Neural progenitor cell (in vitro differentiated cells): ENCODE measurements at regions not wholly inside any gene's neighbourhood (a gene's known extent, or its start where the extent isn't known, plus 50 kb on each side); places are given as distances from the start of the nearest gene placed in this dataset.

Experiments
- EZH2phosphoT487 ChIP-seq: fragments of 200-600 bp; sonication (generic); IDR thresholded peaks from 2 replicates; pipeline ENCODE4 v1.6.1; 2017; ENCODE audit warnings: antibody characterized with exemption
- TF ChIP-seq, protein P1 (sequence below): fragments of 200-600 bp; sonication (generic); IDR thresholded peaks from 2 replicates; pipeline ENCODE4 v1.5.1; 2017; ENCODE audit warnings: antibody characterized with exemption, mild to moderate bottlenecking

DNA sequence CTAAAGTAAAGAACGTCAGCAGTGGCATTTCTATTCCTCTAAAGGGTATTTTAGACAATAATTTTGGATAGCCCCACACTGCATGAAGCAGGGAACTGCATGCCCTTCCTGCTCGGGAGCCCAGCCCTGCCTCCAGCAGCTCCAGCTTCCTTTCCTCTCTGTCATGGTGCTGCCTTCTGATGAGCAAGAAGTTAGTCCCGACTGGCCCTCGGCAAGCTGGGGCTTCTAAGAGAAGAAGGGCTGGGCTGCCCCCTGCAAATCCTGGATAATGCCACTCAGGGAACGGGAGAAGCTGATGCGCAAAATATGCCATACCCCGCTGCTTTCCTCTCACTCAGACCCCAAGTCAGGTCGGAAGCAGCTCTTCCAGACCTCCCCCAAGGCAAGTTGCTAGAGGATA, 296.4 kb downstream of the ETS1 start:
- TF ChIP-seq EZH2phosphoT487, result no peak
- TF ChIP-seq, protein P1, sequence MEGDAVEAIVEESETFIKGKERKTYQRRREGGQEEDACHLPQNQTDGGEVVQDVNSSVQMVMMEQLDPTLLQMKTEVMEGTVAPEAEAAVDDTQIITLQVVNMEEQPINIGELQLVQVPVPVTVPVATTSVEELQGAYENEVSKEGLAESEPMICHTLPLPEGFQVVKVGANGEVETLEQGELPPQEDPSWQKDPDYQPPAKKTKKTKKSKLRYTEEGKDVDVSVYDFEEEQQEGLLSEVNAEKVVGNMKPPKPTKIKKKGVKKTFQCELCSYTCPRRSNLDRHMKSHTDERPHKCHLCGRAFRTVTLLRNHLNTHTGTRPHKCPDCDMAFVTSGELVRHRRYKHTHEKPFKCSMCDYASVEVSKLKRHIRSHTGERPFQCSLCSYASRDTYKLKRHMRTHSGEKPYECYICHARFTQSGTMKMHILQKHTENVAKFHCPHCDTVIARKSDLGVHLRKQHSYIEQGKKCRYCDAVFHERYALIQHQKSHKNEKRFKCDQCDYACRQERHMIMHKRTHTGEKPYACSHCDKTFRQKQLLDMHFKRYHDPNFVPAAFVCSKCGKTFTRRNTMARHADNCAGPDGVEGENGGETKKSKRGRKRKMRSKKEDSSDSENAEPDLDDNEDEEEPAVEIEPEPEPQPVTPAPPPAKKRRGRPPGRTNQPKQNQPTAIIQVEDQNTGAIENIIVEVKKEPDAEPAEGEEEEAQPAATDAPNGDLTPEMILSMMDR, result no peak
